ENCODE measurements at regions not wholly inside any gene's neighbourhood (a gene's known extent, or its start where the extent isn't known, plus 50 kb on each side); places are given as distances from the start of the nearest gene placed in this dataset.

DNA sequence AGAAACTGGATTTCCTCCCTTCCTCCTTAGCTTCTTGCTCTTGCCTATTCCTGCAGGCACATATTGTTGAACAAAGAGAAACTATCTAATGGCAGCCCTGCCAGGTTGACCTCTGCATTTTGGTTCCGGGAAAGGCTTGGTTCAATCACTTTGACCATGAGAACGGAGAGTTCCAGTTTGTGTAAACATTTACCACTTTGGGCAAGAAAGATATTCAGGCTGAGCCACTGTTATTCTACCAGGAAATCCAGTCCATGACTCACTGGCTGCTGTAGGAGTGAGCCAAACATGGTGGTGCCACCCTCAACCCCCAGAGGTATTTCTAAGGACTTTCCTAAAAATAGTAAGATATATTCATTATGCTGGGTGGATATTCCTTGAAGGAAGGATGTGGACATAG lies 242.2 kb upstream of the OR4E1 start:
- no peak overlapping the region for H3K4me3 ChIP-seq (replicated peaks in 1 of 2; ENCODE audit: low read depth in 1 of 2, low read length in 2 of 2)
- ChIA-PET CTCF (interaction anchor here (1.4 kb wide), 1 partner anchor 82 kb away, joined by 3 read pairs; no protein-coding TSS in a partner anchor), POLR2A (no interaction called here), RAD21 (ENCODE audit: low non-redundant PET in 1 of 2, low total read pairs in 2 of 2, uncharacterized antibody in 2 of 2, unreplicated experiment in 2 of 2) (no interaction called here)
- no peak overlapping the region for H3K27ac ChIP-seq (ENCODE audit: low read depth, low read length)
- H3K36me3 ChIP-seq (ENCODE audit: control insufficient read depth in 1 of 2, insufficient read depth in 2 of 2, low read length in 2 of 2) = no peaks in the 10 kb centered on the region
- no peaks in the 10 kb centered on the region for H3K4me1 ChIP-seq (ENCODE audit: control insufficient read depth in 1 of 2, insufficient read depth in 2 of 2, low read length in 2 of 2)
- H3K9me3 ChIP-seq (ENCODE audit: control insufficient read depth in 1 of 2, insufficient read depth in 1 of 2, low read depth in 1 of 2, low read length in 2 of 2) = no peaks in the 10 kb centered on the region
- intact Hi-C loops (cut with micrococcal nuclease) = no loop called here
- DNase-seq (ENCODE audit: low read depth, low spot score) (no peak), ATAC-seq (no peak)
- TF ChIP-seq JUND (IDR thresholded peaks at IDR 0.05) = no peak
- TF ChIP-seq ZFX (IDR thresholded peaks at IDR 0.05) = no peak
- no peak for TF ChIP-seq FOSL1 (IDR thresholded peaks at IDR 0.05; ENCODE audit: low read depth)
- TF ChIP-seq, protein P1, sequence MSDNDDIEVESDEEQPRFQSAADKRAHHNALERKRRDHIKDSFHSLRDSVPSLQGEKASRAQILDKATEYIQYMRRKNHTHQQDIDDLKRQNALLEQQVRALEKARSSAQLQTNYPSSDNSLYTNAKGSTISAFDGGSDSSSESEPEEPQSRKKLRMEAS (IDR thresholded peaks at IDR 0.05) = no peak
- TF ChIP-seq, protein P2, sequence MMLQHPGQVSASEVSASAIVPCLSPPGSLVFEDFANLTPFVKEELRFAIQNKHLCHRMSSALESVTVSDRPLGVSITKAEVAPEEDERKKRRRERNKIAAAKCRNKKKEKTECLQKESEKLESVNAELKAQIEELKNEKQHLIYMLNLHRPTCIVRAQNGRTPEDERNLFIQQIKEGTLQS (IDR thresholded peaks at IDR 0.05) = no peak
- no peak for TF ChIP-seq ELF1 (IDR thresholded peaks at IDR 0.05; ENCODE audit: borderline replicate concordance, low read depth)
- no peak for TF ChIP-seq EGR1 (IDR thresholded peaks at IDR 0.05; ENCODE audit: low read depth)
- no peak for TF ChIP-seq SRF (IDR thresholded peaks at IDR 0.05; ENCODE audit: low read depth)
- H3K9ac ChIP-seq (ENCODE audit: low read length) = no peak overlapping the region
- no peaks in the 10 kb centered on the region for H4K20me1 ChIP-seq (ENCODE audit: insufficient read depth)
- no TSS peak for BruUV-seq (replicated peaks)
- H3K79me2 ChIP-seq (ENCODE audit: insufficient read depth, low read length) = no peaks in the 10 kb centered on the region
- H3K27me3 ChIP-seq (ENCODE audit: insufficient read depth, low read length) = no peaks in the 10 kb centered on the region
- no peak overlapping the region for H2AFZ ChIP-seq (ENCODE audit: low read depth, low read length, poor library complexity, severe bottlenecking)
- no peak overlapping the region for H3K4me2 ChIP-seq (ENCODE audit: low read length)
- no peaks in the 10 kb centered on the region for H3K9me2 ChIP-seq (ENCODE audit: insufficient read depth)

DNA sequence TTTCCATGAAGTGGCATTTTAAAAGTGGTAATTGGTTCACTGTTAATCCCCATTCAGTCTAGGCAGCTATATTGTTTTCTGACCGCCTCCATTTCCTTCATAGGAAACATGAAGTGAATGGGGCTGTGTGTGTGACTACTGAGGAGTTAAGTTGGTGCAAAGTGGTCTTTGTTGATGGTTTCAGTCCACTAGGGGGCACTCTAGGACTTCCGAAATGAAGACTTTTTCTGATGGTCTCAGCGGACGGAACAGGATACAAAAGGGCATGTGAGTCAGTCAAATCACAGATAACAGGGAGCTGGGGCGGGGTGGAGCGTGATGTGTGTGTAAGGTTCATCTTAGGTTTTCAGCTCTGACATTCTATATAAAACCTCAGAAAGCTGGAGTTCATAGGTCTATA lies 240.1 kb upstream of the OR4E1 start:
- ATAC-seq = peak; percentile 92
- POLR2A ChIA-PET = no interaction called here
- Histone ChIP-seq H3K9me2 (ENCODE audit: insufficient read depth) (no peaks in the 10 kb centered on the region), H4K20me1 (ENCODE audit: insufficient read depth) (no peaks in the 10 kb centered on the region), H3K36me3 (ENCODE audit: control insufficient read depth in 1 of 2, insufficient read depth in 2 of 2, low read length in 2 of 2) (no peaks in the 10 kb centered on the region), H3K79me2 (ENCODE audit: insufficient read depth, low read length) (no peaks in the 10 kb centered on the region), H3K4me2 (ENCODE audit: low read length) (no peak overlapping the region), H3K27ac (ENCODE audit: low read depth, low read length) (no peak overlapping the region), H3K27me3 (ENCODE audit: insufficient read depth, low read length) (peaks cover 3% of the 10 kb centered on the region; the same call in 1 of the 2 replicates), H3K9ac (ENCODE audit: low read length) (no peak overlapping the region), H3K4me1 (ENCODE audit: control insufficient read depth in 1 of 2, insufficient read depth in 2 of 2, low read length in 2 of 2) (no peaks in the 10 kb centered on the region), H3K9me3 (ENCODE audit: control insufficient read depth in 1 of 2, insufficient read depth in 1 of 2, low read depth in 1 of 2, low read length in 2 of 2) (no peaks in the 10 kb centered on the region), H2AFZ (ENCODE audit: low read depth, low read length, poor library complexity, severe bottlenecking) (peak overlapping the region; percentile 60), H3K4me3 (replicated peaks in 1 of 2; ENCODE audit: low read depth in 1 of 2, low read length in 2 of 2) (no peak overlapping the region)
- BruUV-seq (replicated peaks) = no TSS peak
- intact Hi-C loops (cut with micrococcal nuclease) = loop anchor here (5.0 kb wide), 1 partner anchor 179 kb away; no protein-coding TSS in a partner anchor
- DNase-seq (ENCODE audit: low read depth, low spot score) = peak; percentile 71
- TF ChIP-seq, protein P3, sequence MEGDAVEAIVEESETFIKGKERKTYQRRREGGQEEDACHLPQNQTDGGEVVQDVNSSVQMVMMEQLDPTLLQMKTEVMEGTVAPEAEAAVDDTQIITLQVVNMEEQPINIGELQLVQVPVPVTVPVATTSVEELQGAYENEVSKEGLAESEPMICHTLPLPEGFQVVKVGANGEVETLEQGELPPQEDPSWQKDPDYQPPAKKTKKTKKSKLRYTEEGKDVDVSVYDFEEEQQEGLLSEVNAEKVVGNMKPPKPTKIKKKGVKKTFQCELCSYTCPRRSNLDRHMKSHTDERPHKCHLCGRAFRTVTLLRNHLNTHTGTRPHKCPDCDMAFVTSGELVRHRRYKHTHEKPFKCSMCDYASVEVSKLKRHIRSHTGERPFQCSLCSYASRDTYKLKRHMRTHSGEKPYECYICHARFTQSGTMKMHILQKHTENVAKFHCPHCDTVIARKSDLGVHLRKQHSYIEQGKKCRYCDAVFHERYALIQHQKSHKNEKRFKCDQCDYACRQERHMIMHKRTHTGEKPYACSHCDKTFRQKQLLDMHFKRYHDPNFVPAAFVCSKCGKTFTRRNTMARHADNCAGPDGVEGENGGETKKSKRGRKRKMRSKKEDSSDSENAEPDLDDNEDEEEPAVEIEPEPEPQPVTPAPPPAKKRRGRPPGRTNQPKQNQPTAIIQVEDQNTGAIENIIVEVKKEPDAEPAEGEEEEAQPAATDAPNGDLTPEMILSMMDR (IDR thresholded peaks at IDR 0.05 in 2 of 3, conservative IDR thresholded peaks at IDR 0.05 in 1 of 3; ENCODE audit: borderline replicate concordance in 1 of 3, insufficient read depth in 1 of 3, low read depth in 2 of 3, low read length in 2 of 3) = peak; percentile 28 to 86 (median 75); a peak in 5 of 6 replicates
- TF ChIP-seq RAD21 (IDR thresholded peaks at IDR 0.05; ENCODE audit: low read depth) (peak; percentile 40; the same call in 1 of the 2 replicates), ELF1 (IDR thresholded peaks at IDR 0.05; ENCODE audit: borderline replicate concordance, low read depth) (no peak)
- CTCF ChIA-PET = interaction anchor here (0.6 to 2.7 kb wide), 30 partner anchors 8 to 475 kb away, joined by 3 to 14 read pairs (median 4); no protein-coding TSS in a partner anchor
- RAD21 ChIA-PET (ENCODE audit: low non-redundant PET in 1 of 2, low total read pairs in 2 of 2, uncharacterized antibody in 2 of 2, unreplicated experiment in 2 of 2) = no interaction called here
